Mesenteric fat pad (tissue), 1 donor: ENCODE measurements at regions not wholly inside any gene's neighbourhood (a gene's known extent, or its start where the extent isn't known, plus 50 kb on each side); places are given as distances from the start of the nearest gene placed in this dataset.

ENCODE experiments used
- DNase-seq: peaks from one replicate; pipeline ENCODE4 v3.0.0-alpha.2; 2020; ENCODE audit warnings: low spot score
- donor health status: DM: yes; HTN: yes; CAD: no.

GRCh38 chr14:97916100-97916499 lies 1118.9 kb downstream of the VRK1 start:
- no peak for DNase-seq

GRCh38 chr14:97916669-97917568 lies 1119.7 kb downstream of the VRK1 start:
- no peak for DNase-seq

GRCh38 chr14:97920201-97920600 lies 1123.0 kb downstream of the VRK1 start:
- DNase-seq, result no peak

DNA sequence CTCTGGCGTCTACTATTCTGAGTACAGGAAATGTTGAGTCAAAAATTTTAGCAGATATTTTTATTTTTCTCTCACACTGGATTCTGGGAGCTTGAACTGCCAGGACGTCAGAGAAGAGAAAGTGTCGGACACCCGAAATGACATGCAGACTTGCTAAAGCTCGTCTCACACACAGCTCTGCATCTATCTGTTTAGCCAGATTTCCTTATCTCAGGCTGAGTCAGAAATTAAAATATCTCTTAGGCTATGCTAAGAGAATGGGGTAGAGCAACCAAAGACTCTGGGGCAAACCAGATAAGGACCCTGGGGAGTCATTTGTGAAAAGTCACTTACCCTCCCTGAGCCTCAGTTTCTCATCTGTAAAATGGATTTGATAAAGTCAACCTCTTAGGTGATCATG lies 1124.1 kb downstream of the VRK1 start:
- DNase-seq, result no peak

DNA sequence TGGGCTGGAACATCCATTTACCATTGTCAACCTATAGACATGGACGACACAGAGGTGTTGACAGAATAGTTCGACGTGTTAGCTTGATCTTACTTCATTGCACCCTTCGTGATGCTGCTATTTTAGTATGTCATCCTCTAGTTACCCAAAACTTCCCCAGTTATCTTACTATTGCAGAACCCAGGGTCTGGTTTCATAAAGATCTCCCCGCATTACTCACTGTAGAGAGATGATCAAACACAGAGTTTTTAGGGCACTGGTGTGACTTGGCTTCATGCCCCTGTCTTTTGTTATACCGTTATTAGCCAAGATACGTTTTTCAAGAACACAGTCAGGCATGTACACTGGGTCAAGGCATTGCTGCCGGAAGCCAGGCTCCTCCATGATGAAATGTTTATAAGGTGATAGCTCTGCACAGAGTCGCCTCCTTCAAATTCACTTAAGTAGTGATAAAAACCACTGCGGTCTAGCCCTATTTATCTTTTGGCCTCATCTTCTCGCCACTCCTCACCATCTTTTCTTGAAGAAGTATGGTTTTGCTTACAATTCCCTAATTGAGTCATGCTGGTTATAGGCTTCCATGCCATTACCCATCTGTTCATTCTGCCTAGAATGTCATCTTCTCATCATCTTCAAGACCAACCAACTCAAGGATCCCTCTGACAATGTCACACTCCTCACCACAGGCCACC lies 1127.9 kb downstream of the VRK1 start:
- DNase-seq, result no peak

GRCh38 chr14:97930166-97930565 lies 1133.0 kb downstream of the VRK1 start:
- no peak for DNase-seq

DNA sequence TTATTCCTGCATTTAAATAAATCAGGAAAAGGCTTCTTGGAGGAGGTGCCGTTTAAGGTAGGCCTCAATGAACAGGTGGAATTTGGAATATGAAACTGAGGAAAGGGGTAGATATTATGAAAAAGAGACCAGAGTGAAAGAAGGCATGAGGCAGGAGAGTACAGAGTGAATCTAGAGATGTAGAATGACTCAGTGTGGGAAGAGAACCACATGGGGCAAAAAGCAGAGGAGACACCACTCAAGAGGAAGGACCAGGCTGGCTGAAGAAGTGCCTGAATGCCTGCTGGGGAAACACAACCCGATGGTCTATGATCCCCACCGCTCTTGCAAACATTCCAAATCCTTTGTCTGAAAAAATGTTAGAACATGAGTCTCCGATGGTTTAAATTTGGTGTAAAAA lies 1134.1 kb downstream of the VRK1 start:
- DNase-seq, result no peak

DNA sequence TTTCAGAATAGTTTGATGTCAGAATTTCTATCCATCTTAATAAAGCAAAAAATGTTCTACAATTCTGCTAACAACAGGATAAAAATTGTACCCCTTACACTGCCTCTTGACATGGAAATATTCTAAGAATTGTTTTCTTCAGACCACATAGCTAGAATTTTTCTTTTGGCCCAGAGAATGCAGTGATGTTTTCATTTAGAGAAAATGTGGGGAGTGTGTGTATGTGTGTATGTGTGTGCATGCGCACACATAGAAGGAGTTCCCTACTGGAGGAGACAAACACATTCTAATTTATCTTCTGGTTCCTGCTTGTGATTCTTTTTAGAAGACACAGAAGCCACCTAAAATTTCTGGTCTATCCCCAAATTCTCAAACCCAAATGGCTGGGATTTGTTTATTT lies 1145.7 kb downstream of the VRK1 start:
- DNase-seq, result no peak

- no peak for DNase-seq
Observed at GRCh38 chr14:97943619-97944018, 1146.4 kb downstream of the VRK1 start.

- no peak for DNase-seq
Observed at GRCh38 chr14:97944380-97944779, 1147.2 kb downstream of the VRK1 start.

DNA sequence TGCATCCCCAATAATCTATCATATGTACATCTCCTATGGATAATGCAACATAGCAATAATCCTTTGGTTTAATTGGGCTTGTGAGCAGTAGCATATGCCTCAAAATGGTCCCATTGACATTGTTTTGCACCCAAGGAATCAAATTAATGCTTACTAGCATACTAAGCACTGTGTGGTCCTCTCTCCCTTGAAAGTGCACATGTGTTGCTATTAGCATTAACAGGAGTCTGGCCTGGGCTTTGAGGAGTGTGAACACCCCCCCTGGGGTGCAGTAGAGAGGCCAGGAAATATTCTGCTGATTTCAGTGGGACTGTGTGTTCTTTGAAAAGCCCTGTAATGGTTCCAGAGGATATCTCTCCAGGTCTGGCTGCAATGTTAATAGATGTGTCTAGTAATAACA lies 1148.4 kb downstream of the VRK1 start:
- no peak for DNase-seq

DNA sequence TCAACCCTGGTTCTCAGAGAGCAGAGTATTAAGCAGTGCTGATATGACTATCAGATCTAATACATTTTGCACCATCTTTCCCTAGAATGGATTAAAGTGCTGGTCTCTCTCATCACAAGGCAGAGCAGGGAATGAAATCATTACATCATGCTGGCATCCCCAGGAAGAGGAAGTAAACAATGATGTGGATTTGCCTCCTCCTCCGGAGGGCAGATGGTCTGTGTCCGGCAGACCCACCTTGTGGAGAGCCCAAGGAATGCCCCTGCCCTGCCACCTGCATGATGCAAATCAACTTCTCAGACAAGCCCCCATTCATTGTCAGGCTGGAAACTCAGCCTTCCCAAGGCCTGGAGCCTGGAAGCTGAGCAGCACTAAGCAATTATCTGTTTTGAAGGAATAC lies 1149.1 kb downstream of the VRK1 start:
- DNase-seq, result no peak

GRCh38 chr14:97946641-97947040 lies 1149.5 kb downstream of the VRK1 start:
- no peak for DNase-seq

- no peak for DNase-seq
Observed at GRCh38 chr14:97948841-97949240, 1151.7 kb downstream of the VRK1 start.

GRCh38 chr14:97956581-97957340 lies 1159.6 kb downstream of the VRK1 start:
- no peak for DNase-seq

DNA sequence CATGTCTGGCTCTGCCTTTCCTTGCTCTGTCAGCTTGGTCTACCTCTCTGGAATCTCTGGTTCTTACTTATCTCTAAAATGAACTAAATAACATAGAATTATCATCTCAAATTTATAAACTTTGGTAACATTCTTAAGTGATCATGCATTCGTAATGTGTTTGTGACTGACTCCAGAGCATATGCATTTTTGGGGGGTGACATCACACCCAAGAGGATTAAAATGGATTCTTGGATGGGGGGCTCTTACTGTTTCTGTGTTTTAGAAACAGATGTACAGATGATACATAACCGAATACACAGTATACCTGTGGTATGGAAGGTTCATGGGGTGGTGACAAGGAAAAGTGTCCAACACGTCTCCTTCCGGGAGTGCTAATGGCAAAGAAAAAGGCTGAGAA lies 1162.1 kb downstream of the VRK1 start:
- no peak for DNase-seq

- DNase-seq, result no peak
Observed at GRCh38 chr14:97960436-97960835, 1163.3 kb downstream of the VRK1 start.

GRCh38 chr14:97970222-97970621 lies 1173.0 kb downstream of the VRK1 start:
- no peak for DNase-seq

DNA sequence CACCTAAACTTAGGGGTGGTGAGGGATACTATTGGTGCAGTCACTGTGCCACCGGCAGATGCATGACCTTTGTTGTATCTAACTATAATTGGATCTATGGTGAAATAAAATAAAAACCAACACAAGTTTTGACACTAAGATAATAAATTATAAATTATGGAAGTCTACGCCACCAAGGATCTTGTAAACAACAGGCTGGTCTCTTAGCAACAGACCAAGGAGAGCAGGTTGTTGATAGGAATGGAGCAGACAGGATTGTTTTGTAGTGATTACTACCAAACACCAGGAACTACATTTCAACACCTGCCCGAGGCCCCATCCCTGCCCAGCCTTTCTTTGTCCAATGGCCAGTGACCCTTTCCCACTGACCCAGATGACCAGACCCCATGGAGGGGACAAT lies 1178.0 kb downstream of the VRK1 start:
- DNase-seq, result no peak

- DNase-seq, result no peak
Observed at GRCh38 chr14:97975962-97976361, 1178.8 kb downstream of the VRK1 start.

DNA sequence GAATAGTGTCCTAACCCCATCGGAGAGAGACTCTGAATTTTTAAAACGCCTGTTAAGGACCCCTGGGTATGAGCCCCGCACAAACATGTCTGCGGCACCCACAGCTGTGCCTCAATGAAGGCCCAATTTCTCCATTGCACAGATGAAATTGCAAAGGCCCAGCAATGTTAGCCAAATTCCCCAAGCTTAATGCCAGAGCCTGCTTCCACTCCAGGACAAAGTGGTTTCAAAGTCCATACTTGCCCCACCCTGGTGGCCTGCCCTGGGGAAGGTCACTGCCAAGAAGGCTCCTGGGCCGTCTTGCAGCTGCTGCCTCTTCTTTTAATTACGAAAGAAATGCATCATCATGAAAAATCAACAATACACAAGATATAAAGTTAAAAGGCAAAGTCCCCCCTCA lies 1179.7 kb downstream of the VRK1 start:
- DNase-seq, result no peak

DNA sequence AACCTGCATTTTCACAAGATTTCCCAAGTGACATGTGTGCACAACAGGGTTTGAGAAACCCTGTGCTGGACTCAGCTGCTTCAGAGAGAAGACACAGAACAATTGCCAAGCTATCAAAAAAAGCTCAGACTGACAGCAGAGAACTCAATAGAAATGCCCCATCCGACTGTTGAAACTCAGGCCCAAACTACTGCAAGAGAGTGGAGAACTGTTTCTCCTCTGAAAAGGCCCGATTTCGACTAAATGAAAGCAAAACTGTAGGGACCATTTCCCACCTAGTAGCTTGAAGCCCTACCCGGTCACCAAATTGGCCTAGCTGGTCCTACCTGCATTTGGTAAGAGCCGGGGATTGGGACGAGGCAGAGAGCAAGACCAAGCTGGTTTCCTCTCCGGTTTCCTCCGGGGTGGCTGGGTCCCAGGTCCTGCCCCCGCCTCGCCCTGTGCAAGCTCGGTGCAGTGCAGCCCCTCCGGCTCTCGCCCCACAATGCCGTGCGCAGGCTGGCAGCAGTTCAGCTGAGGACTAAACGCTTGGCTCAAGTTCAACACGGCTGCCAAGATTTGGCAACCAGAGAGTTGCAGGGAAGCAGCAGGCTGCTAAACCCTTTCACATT lies 1180.6 kb downstream of the VRK1 start:
- DNase-seq, result no peak
